T-helper 17 cell (primary cell): ENCODE measurements at regions not wholly inside any gene's neighbourhood (a gene's known extent, or its start where the extent isn't known, plus 50 kb on each side); places are given as distances from the start of the nearest gene placed in this dataset.

Source experiments
- ATAC-seq: fragments of 150-1000 bp; cut with Tn5 transposase; 2 replicates; pipeline ENCODE4 v1.10.0; 2021; ENCODE audit warnings: mild to moderate bottlenecking, moderate library complexity
- DNase-seq, 3 donors: peaks; one replicate each; pipeline versions ENCODE4 v3.0.0 to v3.0.0-alpha.2; 2020 to 2021
- H3K9me3 ChIP-seq: one replicate; pipeline ENCODE4 v1.7.0; 2013; ENCODE audit warnings: low read length, mild to moderate bottlenecking; ENCODE audit not compliant: control insufficient read depth, poor library complexity, severe bottlenecking
- H3K27ac Mint-ChIP-seq: one replicate; pipeline ENCODE4 v1.8.0; 2022; ENCODE audit warnings: mild to moderate bottlenecking, moderate library complexity, mixed read lengths
- H3K27me3 Mint-ChIP-seq: one replicate; pipeline ENCODE4 v1.8.0; 2022; ENCODE audit warnings: mixed read lengths
- H3K36me3 Mint-ChIP-seq: one replicate; pipeline ENCODE4 v1.8.0; 2022; ENCODE audit warnings: low read depth, mixed read lengths
- H3K4me1 Mint-ChIP-seq: one replicate; pipeline ENCODE4 v1.8.0; 2022; ENCODE audit warnings: mild to moderate bottlenecking, mixed read lengths
- H3K4me3 Mint-ChIP-seq: one replicate; pipeline ENCODE4 v1.8.0; 2022; ENCODE audit warnings: mild to moderate bottlenecking, moderate library complexity, mixed read lengths

DNA sequence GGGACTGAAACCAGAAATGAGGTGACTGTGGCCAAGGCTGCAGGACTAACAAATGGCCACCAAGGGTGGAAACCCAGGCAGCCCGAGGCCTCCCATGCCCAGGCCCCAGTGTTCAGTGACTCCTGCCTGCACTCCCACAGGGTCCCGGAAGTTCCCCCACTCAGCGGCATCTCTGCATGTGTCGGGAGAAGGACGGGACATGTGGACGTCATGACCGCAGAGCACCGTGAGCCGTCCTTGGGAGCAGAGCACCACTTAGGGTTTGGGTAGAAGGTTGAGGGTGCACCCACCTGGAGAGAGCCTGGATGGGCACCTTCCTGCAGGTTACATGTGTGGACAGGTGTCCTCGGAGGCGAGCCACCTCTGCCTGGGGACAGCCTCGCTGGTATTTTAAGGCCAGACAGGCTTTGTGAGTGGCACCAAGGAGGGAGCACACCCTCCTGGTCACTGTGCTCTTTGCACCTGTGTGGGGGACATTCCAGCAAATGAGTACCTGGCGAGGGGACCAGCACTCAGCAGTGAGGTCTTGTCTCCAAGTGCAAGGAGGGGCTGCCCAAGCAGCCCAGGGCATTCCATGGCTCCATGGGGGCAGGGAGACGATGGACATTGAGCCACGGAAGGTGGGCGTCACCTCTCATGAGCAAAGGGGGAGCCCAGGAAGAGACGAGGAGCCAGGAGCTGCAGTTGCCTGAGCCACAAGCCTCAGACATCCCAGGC, 95.3 kb upstream of the TCERG1L start:
- Mint-ChIP-seq H3K27me3 (no peaks in the 10 kb centered on the region), H3K36me3 (no peaks in the 10 kb centered on the region), H3K27ac (no peak overlapping the region), H3K4me1 (no peaks in the 10 kb centered on the region), H3K4me3 (no peak overlapping the region)
- H3K9me3 ChIP-seq = no peaks in the 10 kb centered on the region
- DNase-seq (no peak), ATAC-seq (no peak)

GRCh38 chr10:131418681-131419080, 107.2 kb upstream of the TCERG1L start:
- peaks cover 3% of the 10 kb centered on the region for H3K9me3 ChIP-seq
- Mint-ChIP-seq H3K4me1 (no peaks in the 10 kb centered on the region), H3K27ac (no peak overlapping the region), H3K36me3 (no peaks in the 10 kb centered on the region), H3K27me3 (no peaks in the 10 kb centered on the region), H3K4me3 (no peak overlapping the region)
- DNase-seq (no peak), ATAC-seq (no peak)

- ATAC-seq = no peak
- H3K9me3 ChIP-seq = peaks cover 3% of the 10 kb centered on the region
- DNase-seq = no peak
- peaks cover 6% of the 10 kb centered on the region for H3K27me3 Mint-ChIP-seq
- H3K36me3 Mint-ChIP-seq = no peaks in the 10 kb centered on the region
- no peak overlapping the region for H3K4me3 Mint-ChIP-seq
- H3K27ac Mint-ChIP-seq = no peak overlapping the region
- H3K4me1 Mint-ChIP-seq = no peaks in the 10 kb centered on the region
These were observed 108.3 kb upstream of the TCERG1L start for GRCh38 chr10:131419797-131420196.

DNA sequence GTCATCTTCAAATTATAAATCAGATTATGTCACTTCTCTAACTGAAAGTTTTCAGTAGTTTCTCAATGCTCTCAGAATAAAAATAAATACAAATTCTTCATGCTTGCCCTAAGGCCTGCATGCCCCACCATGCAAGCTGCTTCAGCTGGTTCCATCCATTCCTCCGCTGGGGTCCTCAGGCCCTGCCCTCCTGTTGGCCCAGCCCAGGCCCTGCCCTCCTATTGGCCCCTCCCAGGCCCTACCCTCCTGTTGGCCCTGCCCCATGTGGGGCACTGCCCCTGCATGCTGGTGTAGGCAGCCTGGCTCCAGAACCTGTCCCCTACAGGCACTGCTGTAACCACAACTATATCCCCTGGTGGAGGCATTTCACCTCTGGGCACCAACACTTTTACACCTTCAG, 109.3 kb upstream of the TCERG1L start:
- Mint-ChIP-seq H3K4me1 (no peaks in the 10 kb centered on the region), H3K27me3 (peaks cover 6% of the 10 kb centered on the region), H3K4me3 (no peak overlapping the region), H3K27ac (no peak overlapping the region), H3K36me3 (no peaks in the 10 kb centered on the region)
- no peak for DNase-seq
- no peak for ATAC-seq
- H3K9me3 ChIP-seq = peaks cover 3% of the 10 kb centered on the region

- no peak overlapping the region for H3K27ac Mint-ChIP-seq
- ATAC-seq = no peak
- H3K4me1 Mint-ChIP-seq = no peaks in the 10 kb centered on the region
- H3K36me3 Mint-ChIP-seq = no peaks in the 10 kb centered on the region
- H3K27me3 Mint-ChIP-seq = peaks cover 6% of the 10 kb centered on the region
- no peak overlapping the region for H3K4me3 Mint-ChIP-seq
- peaks cover 3% of the 10 kb centered on the region for H3K9me3 ChIP-seq
- DNase-seq = no peak
These were observed 109.9 kb upstream of the TCERG1L start for GRCh38 chr10:131421381-131421780.

DNA sequence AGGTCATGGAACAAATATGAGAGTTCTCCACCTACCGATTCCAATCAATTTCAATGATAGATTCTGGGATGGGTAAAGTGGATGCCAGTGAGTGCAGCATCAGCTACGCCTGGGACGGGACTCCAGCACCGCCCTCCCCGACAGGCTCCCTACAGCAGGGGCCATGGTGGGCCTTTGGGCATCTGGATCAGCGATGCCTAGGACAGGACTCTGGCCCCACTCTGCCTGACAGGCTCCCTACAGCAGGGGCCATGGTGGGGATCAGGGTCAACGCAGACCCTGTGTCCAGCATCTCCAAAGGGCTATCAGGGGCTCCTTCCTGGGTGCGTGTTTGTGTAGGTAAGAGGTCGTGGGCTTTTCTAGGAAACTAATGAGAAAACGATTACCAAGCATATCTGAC, 111.2 kb upstream of the TCERG1L start:
- Mint-ChIP-seq H3K4me1 (no peaks in the 10 kb centered on the region), H3K27me3 (peaks cover 6% of the 10 kb centered on the region), H3K36me3 (no peaks in the 10 kb centered on the region), H3K4me3 (no peak overlapping the region), H3K27ac (no peak overlapping the region)
- peaks cover 3% of the 10 kb centered on the region for H3K9me3 ChIP-seq
- ATAC-seq (no peak), DNase-seq (no peak)

- DNase-seq (no peak), ATAC-seq (no peak)
- Mint-ChIP-seq H3K4me1 (no peaks in the 10 kb centered on the region), H3K27me3 (peaks cover 6% of the 10 kb centered on the region), H3K36me3 (no peaks in the 10 kb centered on the region), H3K27ac (no peak overlapping the region), H3K4me3 (no peak overlapping the region)
- peaks cover 3% of the 10 kb centered on the region for H3K9me3 ChIP-seq
These were observed 112.5 kb upstream of the TCERG1L start for GRCh38 chr10:131424053-131424452.

- peaks cover 12% of the 10 kb centered on the region for H3K27me3 Mint-ChIP-seq
- ATAC-seq (no peak), DNase-seq (no peak)
- H3K27ac Mint-ChIP-seq = no peak overlapping the region
- no peak overlapping the region for H3K4me3 Mint-ChIP-seq
- H3K9me3 ChIP-seq = peaks cover 3% of the 10 kb centered on the region
- no peaks in the 10 kb centered on the region for H3K36me3 Mint-ChIP-seq
- H3K4me1 Mint-ChIP-seq = no peaks in the 10 kb centered on the region
These were observed 113.4 kb upstream of the TCERG1L start for GRCh38 chr10:131424836-131425491.

GRCh38 chr10:131425752-131426533, 114.4 kb upstream of the TCERG1L start:
- Mint-ChIP-seq H3K36me3 (peaks cover 2% of the 10 kb centered on the region), H3K27ac (no peak overlapping the region), H3K4me3 (no peak overlapping the region), H3K27me3 (peaks cover 17% of the 10 kb centered on the region), H3K4me1 (no peaks in the 10 kb centered on the region)
- DNase-seq = no peak
- no peak for ATAC-seq
- H3K9me3 ChIP-seq = peaks cover 3% of the 10 kb centered on the region

GRCh38 chr10:131426534-131426898, 115.0 kb upstream of the TCERG1L start:
- Mint-ChIP-seq H3K27ac (no peak overlapping the region), H3K27me3 (peaks cover 20% of the 10 kb centered on the region), H3K4me1 (no peaks in the 10 kb centered on the region), H3K4me3 (no peak overlapping the region), H3K36me3 (peaks cover 2% of the 10 kb centered on the region)
- ATAC-seq = no peak
- no peak for DNase-seq
- peaks cover 3% of the 10 kb centered on the region for H3K9me3 ChIP-seq

DNA sequence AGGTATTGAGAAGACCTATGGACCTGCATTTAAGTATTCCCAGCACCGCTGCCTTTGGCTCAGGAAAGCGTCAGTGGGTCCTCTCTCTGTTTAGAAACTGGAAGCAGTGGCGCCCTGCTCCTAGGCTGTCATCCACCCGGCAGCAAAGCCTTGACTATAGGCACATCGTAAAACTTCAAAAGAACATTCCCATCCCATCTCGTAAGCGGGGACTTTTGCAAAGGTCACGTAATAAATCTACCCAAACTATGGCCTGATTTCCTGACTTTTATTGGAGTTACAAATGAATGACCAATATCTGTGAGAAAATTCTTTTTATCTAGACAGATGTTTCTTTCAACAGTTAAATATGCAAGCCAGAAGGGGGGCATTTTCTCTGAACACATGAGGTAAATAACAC, 115.8 kb upstream of the TCERG1L start:
- DNase-seq = no peak
- peaks cover 2% of the 10 kb centered on the region for H3K36me3 Mint-ChIP-seq
- H3K4me1 Mint-ChIP-seq = no peaks in the 10 kb centered on the region
- H3K4me3 Mint-ChIP-seq = no peak overlapping the region
- H3K9me3 ChIP-seq = peaks cover 3% of the 10 kb centered on the region
- no peak for ATAC-seq
- no peak overlapping the region for H3K27ac Mint-ChIP-seq
- H3K27me3 Mint-ChIP-seq = peaks cover 23% of the 10 kb centered on the region

DNA sequence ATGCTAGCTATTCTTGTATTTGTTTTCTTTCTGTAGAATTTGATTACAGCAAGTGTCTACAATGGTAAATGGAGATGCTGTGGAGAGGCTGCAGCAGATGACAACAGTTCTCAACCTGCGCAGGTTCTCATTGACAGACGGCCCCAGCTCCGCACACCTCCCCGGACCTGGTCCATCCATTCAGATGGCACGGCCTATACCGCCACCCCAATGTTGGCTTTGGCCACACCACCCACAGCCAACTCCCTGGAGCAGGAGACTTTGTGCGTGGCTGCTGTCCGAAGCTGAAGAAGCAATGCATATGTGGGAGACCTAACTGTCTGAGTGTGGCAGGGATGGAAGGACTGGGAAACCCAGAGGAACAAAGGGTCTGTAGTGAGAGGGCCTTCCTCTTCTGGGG, 116.4 kb upstream of the TCERG1L start:
- H3K36me3 Mint-ChIP-seq = peaks cover 2% of the 10 kb centered on the region
- no peak for DNase-seq
- H3K27ac Mint-ChIP-seq = no peak overlapping the region
- ATAC-seq = no peak
- peaks cover 27% of the 10 kb centered on the region for H3K27me3 Mint-ChIP-seq
- no peaks in the 10 kb centered on the region for H3K4me1 Mint-ChIP-seq
- peaks cover 1% of the 10 kb centered on the region for H3K9me3 ChIP-seq
- H3K4me3 Mint-ChIP-seq = no peak overlapping the region

DNA sequence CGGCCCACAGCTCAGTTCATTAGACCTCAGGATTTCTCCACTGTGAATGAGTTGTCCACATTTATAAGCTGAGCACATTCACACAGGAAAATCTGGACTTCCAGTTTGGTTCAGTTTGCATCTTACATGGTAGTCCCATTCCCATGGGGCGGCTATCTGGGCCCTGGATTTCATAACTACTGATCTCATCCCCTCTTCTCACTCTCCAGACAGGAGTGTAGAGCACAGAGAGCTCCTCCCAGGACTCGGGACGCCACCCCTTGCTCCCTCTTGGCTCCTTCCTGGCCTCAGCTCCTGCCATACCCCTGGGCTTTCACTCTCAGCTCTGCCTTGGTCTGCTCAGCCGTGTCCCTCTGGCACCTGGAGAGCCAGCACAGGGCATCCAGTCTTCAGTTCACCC, 117.6 kb upstream of the TCERG1L start:
- Mint-ChIP-seq H3K4me3 (no peak overlapping the region), H3K4me1 (no peaks in the 10 kb centered on the region), H3K27me3 (peaks cover 23% of the 10 kb centered on the region), H3K36me3 (peaks cover 2% of the 10 kb centered on the region), H3K27ac (no peak overlapping the region)
- no peaks in the 10 kb centered on the region for H3K9me3 ChIP-seq
- DNase-seq (no peak), ATAC-seq (no peak)
